ENCODE measurements at regions not wholly inside any gene's neighbourhood (a gene's known extent, or its start where the extent isn't known, plus 50 kb on each side); places are given as distances from the start of the nearest gene placed in this dataset.

- H3K9me3 ChIP-seq (ENCODE audit: control insufficient read depth in 2 of 3, insufficient read depth in 1 of 3, low read length in 3 of 3): no peaks in the 10 kb centered on the region
- H3K4me3 ChIP-seq (ENCODE audit: low read length in 3 of 3): no peak overlapping the region
- H3K27ac ChIP-seq (ENCODE audit: low read depth in 2 of 2, low read length in 2 of 2): no peak overlapping the region
- FAIRE-seq: no peak
- intact Hi-C loops (cut with DNase I): no loop called here
- no peaks in the 10 kb centered on the region for H3K4me1 ChIP-seq (ENCODE audit: control insufficient read depth in 2 of 3, insufficient read depth in 2 of 3, low read depth in 1 of 3, low read length in 3 of 3)
- H3K36me3 ChIP-seq (ENCODE audit: control insufficient read depth in 2 of 3, insufficient read depth in 3 of 3, low read length in 3 of 3): no peaks in the 10 kb centered on the region
- H3K27me3 ChIP-seq (ENCODE audit: control insufficient read depth, insufficient read depth, low read length): no peaks in the 10 kb centered on the region
- no peak overlapping the region for H3K9ac ChIP-seq (ENCODE audit: low read length in 3 of 3)
- DNase-seq: no peak
- no peak for TF ChIP-seq CTCF (IDR thresholded peaks at IDR 0.05; ENCODE audit: borderline replicate concordance, extremely low read depth, insufficient read depth)
Observed at GRCh38 chr22:27148055-27148454, 490.7 kb downstream of the MIAT start.

DNA sequence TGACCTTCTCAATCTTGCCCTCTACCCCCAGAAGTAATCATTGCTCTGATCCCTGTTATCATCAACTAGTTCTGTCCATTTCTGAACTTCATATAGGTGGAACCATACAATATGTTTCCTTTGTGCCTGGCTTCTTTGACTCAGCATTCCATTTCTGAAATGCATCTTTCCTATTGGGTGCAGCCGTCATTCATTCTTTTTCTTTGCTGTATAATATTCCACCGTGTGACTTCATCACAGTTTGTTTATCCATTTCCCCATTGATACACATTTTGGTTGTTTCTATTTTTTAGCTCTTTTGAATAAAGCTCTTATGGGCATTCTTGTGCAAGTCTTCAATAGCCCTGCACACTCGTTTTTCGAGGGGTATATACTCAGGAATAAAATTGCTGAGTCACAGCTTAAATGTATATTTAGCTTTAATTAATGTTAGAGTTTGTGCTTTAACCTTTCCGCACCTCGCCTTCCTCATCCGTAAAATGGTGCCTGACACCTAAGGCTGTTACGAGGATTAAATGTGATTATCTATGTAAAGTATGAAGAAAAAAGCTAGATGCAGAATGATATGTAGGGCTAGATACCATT, 491.6 kb downstream of the MIAT start:
- no peaks in the 10 kb centered on the region for H3K9me3 ChIP-seq (ENCODE audit: control insufficient read depth in 2 of 3, insufficient read depth in 1 of 3, low read length in 3 of 3)
- intact Hi-C loops (cut with DNase I): no loop called here
- DNase-seq (no peak), FAIRE-seq (no peak)
- no peaks in the 10 kb centered on the region for H3K27me3 ChIP-seq (ENCODE audit: control insufficient read depth, insufficient read depth, low read length)
- no peak overlapping the region for H3K27ac ChIP-seq (ENCODE audit: low read depth in 2 of 2, low read length in 2 of 2)
- no peak overlapping the region for H3K4me3 ChIP-seq (ENCODE audit: low read length in 3 of 3)
- no peak overlapping the region for H3K9ac ChIP-seq (ENCODE audit: low read length in 3 of 3)
- H3K4me1 ChIP-seq (ENCODE audit: control insufficient read depth in 2 of 3, insufficient read depth in 2 of 3, low read depth in 1 of 3, low read length in 3 of 3): no peaks in the 10 kb centered on the region
- H3K36me3 ChIP-seq (ENCODE audit: control insufficient read depth in 2 of 3, insufficient read depth in 3 of 3, low read length in 3 of 3): no peaks in the 10 kb centered on the region
- TF ChIP-seq CTCF (IDR thresholded peaks at IDR 0.05; ENCODE audit: borderline replicate concordance, extremely low read depth, insufficient read depth): no peak

GRCh38 chr22:27149921-27150543, 492.6 kb downstream of the MIAT start:
- no peak for TF ChIP-seq CTCF (IDR thresholded peaks at IDR 0.05; ENCODE audit: borderline replicate concordance, extremely low read depth, insufficient read depth)
- Histone ChIP-seq H3K4me1 (ENCODE audit: control insufficient read depth in 2 of 3, insufficient read depth in 2 of 3, low read depth in 1 of 3, low read length in 3 of 3) (no peaks in the 10 kb centered on the region), H3K9ac (ENCODE audit: low read length in 3 of 3) (no peak overlapping the region), H3K9me3 (ENCODE audit: control insufficient read depth in 2 of 3, insufficient read depth in 1 of 3, low read length in 3 of 3) (no peaks in the 10 kb centered on the region), H3K27ac (ENCODE audit: low read depth in 2 of 2, low read length in 2 of 2) (no peak overlapping the region), H3K27me3 (ENCODE audit: control insufficient read depth, insufficient read depth, low read length) (no peaks in the 10 kb centered on the region), H3K36me3 (ENCODE audit: control insufficient read depth in 2 of 3, insufficient read depth in 3 of 3, low read length in 3 of 3) (no peaks in the 10 kb centered on the region), H3K4me3 (ENCODE audit: low read length in 3 of 3) (no peak overlapping the region)
- intact Hi-C loops (cut with DNase I): no loop called here
- DNase-seq (peak in 1 of 5 donors; percentile 27), FAIRE-seq (no peak)

Data from kidney (tissue), 13 donors.